Endothelial cell of umbilical vein (primary cell): ENCODE measurements at regions not wholly inside any gene's neighbourhood (a gene's known extent, or its start where the extent isn't known, plus 50 kb on each side); places are given as distances from the start of the nearest gene placed in this dataset.

ENCODE experiments used
- CTCF ChIP-seq, 2 donors: IDR thresholded peaks; 1 replicate in 1 of 2; 2 replicates in 1 of 2; pipeline ENCODE4 v1.5.1; 2011; ENCODE audit warnings: low read length in 2 of 2, mild to moderate bottlenecking in 2 of 2, moderate library complexity in 2 of 2, control low read depth in 1 of 2, inconsistent platforms in 1 of 2, low read depth in 1 of 2; ENCODE audit not compliant: insufficient read depth in 1 of 2; ENCODE audit errors: extremely low read depth in 1 of 2
- MAX ChIP-seq: IDR thresholded peaks from 2 replicates; pipeline ENCODE4 v1.6.1; 2011; ENCODE audit not compliant: insufficient read depth, insufficient read length
- POLR2A ChIP-seq: IDR thresholded peaks from 2 replicates; pipeline ENCODE4 v1.6.1; 2012; ENCODE audit warnings: low read depth, mild to moderate bottlenecking, control low read depth, low read length

GRCh38 chr1:182157187-182157586, 95.7 kb upstream of the ZNF648 start:
- no peak for TF ChIP-seq CTCF (IDR thresholded peaks at IDR 0.05; ENCODE audit: extremely low read depth in 1 of 2, insufficient read depth in 1 of 2, low read depth in 1 of 2, low read length in 2 of 2)
- no peak for TF ChIP-seq MAX
- TF ChIP-seq POLR2A = no peak
